ENCODE measurements at regions not wholly inside any gene's neighbourhood (a gene's known extent, or its start where the extent isn't known, plus 50 kb on each side); places are given as distances from the start of the nearest gene placed in this dataset.

- Histone ChIP-seq H3K9me3 (no peaks in the 10 kb centered on the region), H3K4me1 (no peaks in the 10 kb centered on the region), H3K27ac (no peak overlapping the region), H3K4me2 (no peak overlapping the region), H3K4me3 (no peak overlapping the region)
- ChIA-PET CTCF (interaction anchor here (1.4 kb wide), 1 partner anchor 15 kb away, joined by 6 read pairs; no protein-coding TSS in a partner anchor), POLR2A (no interaction called here)
- no peak for ATAC-seq
- TF ChIP-seq, protein P1, sequence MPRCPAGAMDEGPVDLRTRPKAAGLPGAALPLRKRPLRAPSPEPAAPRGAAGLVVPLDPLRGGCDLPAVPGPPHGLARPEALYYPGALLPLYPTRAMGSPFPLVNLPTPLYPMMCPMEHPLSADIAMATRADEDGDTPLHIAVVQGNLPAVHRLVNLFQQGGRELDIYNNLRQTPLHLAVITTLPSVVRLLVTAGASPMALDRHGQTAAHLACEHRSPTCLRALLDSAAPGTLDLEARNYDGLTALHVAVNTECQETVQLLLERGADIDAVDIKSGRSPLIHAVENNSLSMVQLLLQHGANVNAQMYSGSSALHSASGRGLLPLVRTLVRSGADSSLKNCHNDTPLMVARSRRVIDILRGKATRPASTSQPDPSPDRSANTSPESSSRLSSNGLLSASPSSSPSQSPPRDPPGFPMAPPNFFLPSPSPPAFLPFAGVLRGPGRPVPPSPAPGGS (IDR thresholded peaks at IDR 0.05): no peak
- TF ChIP-seq E2F6 (IDR thresholded peaks at IDR 0.05; ENCODE audit: borderline replicate concordance, low read depth) (no peak), ZNF302 (CRISPR knock-in tag; IDR thresholded peaks at IDR 0.05) (no peak), EHMT2 (IDR thresholded peaks at IDR 0.05; ENCODE audit: low read depth) (no peak), ZSCAN20 (CRISPR knock-in tag; IDR thresholded peaks at IDR 0.05) (no peak), GATA3 (IDR thresholded peaks at IDR 0.05; ENCODE audit: borderline replicate concordance) (no peak), MAX (IDR thresholded peaks at IDR 0.05) (no peak), TP53 (CRISPR knock-in tag; IDR thresholded peaks at IDR 0.05) (no peak), FOSL2 (IDR thresholded peaks at IDR 0.05) (no peak), FOSL2 (CRISPR knock-in tag; IDR thresholded peaks at IDR 0.05) (no peak), ELK1 (IDR thresholded peaks at IDR 0.05; ENCODE audit: low read depth, low read length) (no peak)
- TF ChIP-seq, protein P2, sequence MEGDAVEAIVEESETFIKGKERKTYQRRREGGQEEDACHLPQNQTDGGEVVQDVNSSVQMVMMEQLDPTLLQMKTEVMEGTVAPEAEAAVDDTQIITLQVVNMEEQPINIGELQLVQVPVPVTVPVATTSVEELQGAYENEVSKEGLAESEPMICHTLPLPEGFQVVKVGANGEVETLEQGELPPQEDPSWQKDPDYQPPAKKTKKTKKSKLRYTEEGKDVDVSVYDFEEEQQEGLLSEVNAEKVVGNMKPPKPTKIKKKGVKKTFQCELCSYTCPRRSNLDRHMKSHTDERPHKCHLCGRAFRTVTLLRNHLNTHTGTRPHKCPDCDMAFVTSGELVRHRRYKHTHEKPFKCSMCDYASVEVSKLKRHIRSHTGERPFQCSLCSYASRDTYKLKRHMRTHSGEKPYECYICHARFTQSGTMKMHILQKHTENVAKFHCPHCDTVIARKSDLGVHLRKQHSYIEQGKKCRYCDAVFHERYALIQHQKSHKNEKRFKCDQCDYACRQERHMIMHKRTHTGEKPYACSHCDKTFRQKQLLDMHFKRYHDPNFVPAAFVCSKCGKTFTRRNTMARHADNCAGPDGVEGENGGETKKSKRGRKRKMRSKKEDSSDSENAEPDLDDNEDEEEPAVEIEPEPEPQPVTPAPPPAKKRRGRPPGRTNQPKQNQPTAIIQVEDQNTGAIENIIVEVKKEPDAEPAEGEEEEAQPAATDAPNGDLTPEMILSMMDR (IDR thresholded peaks at IDR 0.05): no peak
- no peak for FAIRE-seq
- WGBS (ENCODE audit: missing lambda C conversion rate): 91% methylated on average over 30 of the region's 30 CpGs
- no peak for DNase-seq (ENCODE audit: low read depth in 1 of 2, low spot score in 1 of 2)
Observed at GRCh38 chr6:27757307-27757706, 154.9 kb downstream of the OR2B2 start.

- TF ChIP-seq POLR2A (IDR thresholded peaks at IDR 0.05; ENCODE audit: low read length): no peak
- no peak for TF ChIP-seq CHD4 (IDR thresholded peaks at IDR 0.05; ENCODE audit: borderline replicate concordance)
- no peak for TF ChIP-seq NR3C1 (IDR thresholded peaks at IDR 0.05)
- TF ChIP-seq NFE2L2 (conservative IDR thresholded peaks at IDR 0.05; ENCODE audit: low read length): no peak
- TF ChIP-seq POLR2AphosphoS2 (conservative IDR thresholded peaks at IDR 0.05; ENCODE audit: low read length): no peak
- TF ChIP-seq HOXA7 (CRISPR knock-in tag; IDR thresholded peaks at IDR 0.05): no peak
- TF ChIP-seq HES2 (IDR thresholded peaks at IDR 0.05): no peak
- TF ChIP-seq CEBPB (IDR thresholded peaks at IDR 0.05): no peak
- no peak for TF ChIP-seq KDM5A (IDR thresholded peaks at IDR 0.05)
- TF ChIP-seq TP53 (CRISPR knock-in tag; IDR thresholded peaks at IDR 0.05): no peak
- no peak for TF ChIP-seq ZC3H11A (IDR thresholded peaks at IDR 0.05)
- TF ChIP-seq HOXB5 (CRISPR knock-in tag; IDR thresholded peaks at IDR 0.05): no peak
- no peak for TF ChIP-seq EHF (CRISPR knock-in tag; IDR thresholded peaks at IDR 0.05)
- TF ChIP-seq ESRRA (IDR thresholded peaks at IDR 0.05; ENCODE audit: borderline replicate concordance, low read length): no peak
- no peak for TF ChIP-seq RNF2 (IDR thresholded peaks at IDR 0.05; ENCODE audit: borderline replicate concordance, low read depth)
- no peak for TF ChIP-seq HOXB13 (CRISPR knock-in tag; IDR thresholded peaks at IDR 0.05; ENCODE audit: low read depth)
- TF ChIP-seq ZFP36 (IDR thresholded peaks at IDR 0.05; ENCODE audit: borderline replicate concordance, partially characterized antibody): no peak
- no peak for TF ChIP-seq TFCP2L1 (CRISPR knock-in tag; IDR thresholded peaks at IDR 0.05)
- H3K4me3 ChIP-seq: no peak overlapping the region
- no peak overlapping the region for H3K27ac ChIP-seq
- no peak for DNase-seq (ENCODE audit: low read depth in 1 of 2, low spot score in 1 of 2)
- no peak for ATAC-seq
- H3K4me2 ChIP-seq: no peak overlapping the region
- no peaks in the 10 kb centered on the region for H3K9me3 ChIP-seq
- WGBS (ENCODE audit: missing lambda C conversion rate): 85% methylated on average over 4 of the region's 4 CpGs
- peaks cover 5% of the 10 kb centered on the region; the same call in 1 of the 3 replicates for H3K4me1 ChIP-seq
- FAIRE-seq: no peak
- ChIA-PET CTCF (interaction anchor here (1.4 to 4.9 kb wide), 2 partner anchors 15 to 17 kb away, joined by 6 to 46 read pairs; no protein-coding TSS in a partner anchor), POLR2A (interaction anchor here (0.6 kb wide), 1 partner anchor 834 kb away, joined by 4 read pairs; no protein-coding TSS in a partner anchor)
Observed at GRCh38 chr6:27755768-27756167, 156.4 kb downstream of the OR2B2 start.
